HCT116 (cell line): ENCODE measurements at regions not wholly inside any gene's neighbourhood (a gene's known extent, or its start where the extent isn't known, plus 50 kb on each side); places are given as distances from the start of the nearest gene placed in this dataset.

ENCODE experiments used
- ATAC-seq: fragments of 200-7000 bp; cut with Tn5 transposase; 2 replicates; pipeline ENCODE4 v1.9.1; 2020; ENCODE audit warnings: mild to moderate bottlenecking, moderate library complexity
- BruUV-seq: library from RNA; stranded (reverse); fragments of 400-500 nt; replicated peaks from 2 replicates; lab custom pipeline; 2021; lab: Mats Ljungman, UMichigan
- CTCF ChIA-PET: fragments of 300-600 bp; sonication (Branson Sonifier 250); formaldehyde crosslinking; loops from one replicate; lab custom pipeline; 2021; ENCODE audit warnings: antibody characterized with exemption; lab: Charles Lee
- POLR2A ChIA-PET: fragments of 300-600, 350-600 bp; sonication (Branson Sonifier 250); formaldehyde crosslinking; loops from one replicate; lab custom pipeline; 2021; ENCODE audit warnings: antibody characterized with exemption; lab: Charles Lee
- RAD21 ChIA-PET, 2 experiments: fragments of 300-600 bp; sonication (Branson Sonifier 250); formaldehyde crosslinking; loops; one replicate each; lab custom pipeline; 2023; ENCODE audit warnings: low total read pairs in 2 of 2; ENCODE audit not compliant: uncharacterized antibody in 2 of 2, unreplicated experiment in 2 of 2, low non-redundant PET in 1 of 2; lab: Charles Lee
- DNase-seq: peaks from one replicate; pipeline ENCODE4 v3.0.0-alpha.2; 2010; ENCODE audit warnings: low read depth, low spot score
- H2AFZ ChIP-seq: fragments of 200-600 bp; shearing (Covaris generic), sonication (generic); 2 replicates; pipeline ENCODE4 v1.6.1; 2017; ENCODE audit warnings: low read depth, mixed run types, mixed read lengths, antibody characterized with exemption, low read length; ENCODE audit not compliant: poor library complexity, severe bottlenecking
- H3K27ac ChIP-seq: 2 replicates; pipeline ENCODE4 v1.5.1; 2012; ENCODE audit warnings: low read depth, low read length
- H3K27me3 ChIP-seq: fragments of 200-600 bp; sonication (generic); 2 replicates; pipeline ENCODE4 v1.6.1; 2016; ENCODE audit warnings: mixed run types, low read length, mixed read lengths; ENCODE audit not compliant: insufficient read depth
- H3K36me3 ChIP-seq, 2 experiments: fragments of 200-500 bp in 1 of 2; fragments of 200-600 bp in 1 of 2; sonication (Bioruptor generic) in 1 of 2; sonication (generic) in 1 of 2; 2 replicates each; pipeline versions ENCODE4 v1.5.1 to v1.6.1; 2014 to 2016; ENCODE audit warnings: low read length in 2 of 2, inconsistent platforms in 1 of 2, mixed read lengths in 1 of 2, mixed run types in 1 of 2; ENCODE audit not compliant: insufficient read depth in 2 of 2, control insufficient read depth in 1 of 2
- H3K4me1 ChIP-seq, 2 experiments: fragments of 200-600 bp in 1 of 2; sonication (generic) in 1 of 2; 2 replicates each; pipeline versions ENCODE4 v1.5.1 to v1.6.1; 2012 to 2017; ENCODE audit warnings: low read length in 2 of 2, inconsistent platforms in 1 of 2, mild to moderate bottlenecking in 1 of 2, mixed read lengths in 1 of 2, mixed run types in 1 of 2, moderate library complexity in 1 of 2; ENCODE audit not compliant: insufficient read depth in 2 of 2, control insufficient read depth in 1 of 2
- H3K4me2 ChIP-seq: fragments of 200-600 bp; sonication (generic); 2 replicates; pipeline ENCODE4 v1.6.1; 2017; ENCODE audit warnings: mixed run types, low read length, mixed read lengths
- H3K4me3 ChIP-seq, 2 experiments: fragments of 200-600 bp in 1 of 2; sonication (generic) in 1 of 2; replicated peaks in 1 of 2; 2 replicates each; pipeline ENCODE4 v1.5.1; 2011 to 2016; ENCODE audit warnings: low read length in 2 of 2, control low read depth in 1 of 2, low read depth in 1 of 2, mild to moderate bottlenecking in 1 of 2, mixed read lengths in 1 of 2, mixed run types in 1 of 2
- H3K79me2 ChIP-seq: fragments of 200-600 bp; sonication (generic); 2 replicates; pipeline ENCODE4 v1.6.1; 2017; ENCODE audit warnings: mild to moderate bottlenecking, mixed run types, low read length, moderate library complexity, mixed read lengths; ENCODE audit not compliant: insufficient read depth
- H3K9ac ChIP-seq: fragments of 200-600 bp; sonication (generic); 2 replicates; pipeline ENCODE4 v1.6.1; 2016; ENCODE audit warnings: low read length, mixed read lengths
- H3K9me2 ChIP-seq: fragments of 200-600 bp; sonication (generic), shearing (Covaris generic); 2 replicates; pipeline ENCODE4 v1.6.1; 2017; ENCODE audit warnings: mixed run types, mild to moderate bottlenecking, moderate library complexity; ENCODE audit not compliant: insufficient read depth
- H3K9me3 ChIP-seq, 2 experiments: fragments of 200-500 bp in 1 of 2; fragments of 200-600 bp in 1 of 2; sonication (Bioruptor generic) in 1 of 2; sonication (generic) in 1 of 2; 2 replicates each; pipeline ENCODE4 v1.6.1; 2014 to 2017; ENCODE audit warnings: low read length in 2 of 2, mixed read lengths in 2 of 2, inconsistent platforms in 1 of 2, low read depth in 1 of 2, mild to moderate bottlenecking in 1 of 2, mixed run types in 1 of 2, moderate library complexity in 1 of 2; ENCODE audit not compliant: control insufficient read depth in 1 of 2, insufficient read depth in 1 of 2
- H4K20me1 ChIP-seq: fragments of 200-600 bp; sonication (generic), shearing (Covaris generic); 2 replicates; pipeline ENCODE4 v1.6.1; 2017; ENCODE audit warnings: mixed run types, mild to moderate bottlenecking, moderate library complexity; ENCODE audit not compliant: insufficient read depth
- CEBPB ChIP-seq: IDR thresholded peaks from 2 replicates; pipeline ENCODE4 v1.6.1; 2012; ENCODE audit warnings: low read depth
- EGR1 ChIP-seq: IDR thresholded peaks from 2 replicates; pipeline ENCODE4 v1.6.1; 2012; ENCODE audit warnings: low read depth
- ELF1 ChIP-seq: IDR thresholded peaks from 2 replicates; pipeline ENCODE4 v1.6.1; 2012; ENCODE audit warnings: low read depth, borderline replicate concordance
- EZH2phosphoT487 ChIP-seq: fragments of 200-600 bp; IDR thresholded peaks from 2 replicates; pipeline ENCODE4 v1.6.1; 2018; ENCODE audit warnings: antibody characterized with exemption, borderline replicate concordance
- FOSL1 ChIP-seq: IDR thresholded peaks from 2 replicates; pipeline ENCODE4 v1.6.1; 2012; ENCODE audit warnings: low read depth
- JUND ChIP-seq: IDR thresholded peaks from 2 replicates; pipeline ENCODE4 v1.6.1; 2012
- POLR2A ChIP-seq: IDR thresholded peaks from 2 replicates; pipeline ENCODE4 v1.7.0; 2011; ENCODE audit warnings: borderline replicate concordance; ENCODE audit not compliant: insufficient read depth, insufficient read length; ENCODE audit errors: extremely low read depth
- POLR2AphosphoS5 ChIP-seq: IDR thresholded peaks from 2 replicates; pipeline ENCODE4 v1.6.1; 2011; ENCODE audit warnings: mild to moderate bottlenecking, low read depth, low read length, moderate library complexity
- RAD21 ChIP-seq: IDR thresholded peaks from 2 replicates; pipeline ENCODE4 v1.6.1; 2012; ENCODE audit warnings: low read depth, mild to moderate bottlenecking
- REST ChIP-seq: IDR thresholded peaks from 2 replicates; pipeline ENCODE4 v1.6.1; 2012; ENCODE audit warnings: low read depth
- SIN3A ChIP-seq: IDR thresholded peaks from 2 replicates; pipeline ENCODE4 v1.6.1; 2012; ENCODE audit warnings: low read depth
- ZBTB33 ChIP-seq: IDR thresholded peaks from 2 replicates; pipeline ENCODE4 v1.6.1; 2011; ENCODE audit warnings: mild to moderate bottlenecking, low read length, moderate library complexity; ENCODE audit not compliant: insufficient replicate concordance; ENCODE audit errors: extremely low read depth
- ZFX ChIP-seq: fragments of 450-650 bp; IDR thresholded peaks from 2 replicates; pipeline ENCODE4 v1.6.1; 2017
- intact Hi-C: fragments of 100-400 bp; cut with micrococcal nuclease; formaldehyde crosslinking; loops from 2 replicates; pipeline ENCODE4 v1.10.0; 2022
- TF ChIP-seq, protein P1 (sequence below): IDR thresholded peaks from 2 replicates; pipeline ENCODE4 v1.6.1; 2012
- TF ChIP-seq, protein P2 (sequence below): IDR thresholded peaks from 2 replicates; pipeline ENCODE4 v1.6.1; 2012

DNA sequence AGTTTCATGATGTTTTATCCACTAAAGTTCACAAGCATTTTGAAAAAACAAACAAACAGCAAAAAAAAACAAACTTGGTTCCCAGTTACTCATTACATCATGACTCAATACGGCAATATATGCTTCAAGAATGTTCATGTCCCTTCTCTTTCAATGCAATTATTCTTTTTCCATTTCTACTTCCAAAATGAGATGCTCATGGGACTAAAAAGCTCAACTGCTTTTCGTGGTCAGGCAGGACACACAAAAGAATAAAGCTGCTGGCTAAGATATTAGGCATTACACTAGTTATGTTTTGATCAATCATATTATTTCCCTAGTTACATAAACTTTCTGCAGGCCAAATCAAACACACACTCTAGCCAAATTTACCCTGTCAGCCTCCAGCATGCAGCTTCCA is 301.3 kb downstream of the EPHA4 start:
- no TSS peak for BruUV-seq
- Histone ChIP-seq H3K4me3 (no peak overlapping the region), H3K27ac (no peak overlapping the region), H3K4me2 (no peak overlapping the region), H3K79me2 (no peaks in the 10 kb centered on the region), H2AFZ (no peak overlapping the region), H3K36me3 (no peaks in the 10 kb centered on the region), H3K27me3 (peaks cover 42% of the 10 kb centered on the region), H4K20me1 (no peaks in the 10 kb centered on the region), H3K9me2 (no peaks in the 10 kb centered on the region), H3K4me1 (no peaks in the 10 kb centered on the region), H3K9ac (no peak overlapping the region), H3K9me3 (no peaks in the 10 kb centered on the region)
- ChIA-PET RAD21 (no interaction called here), CTCF (no interaction called here), POLR2A (no interaction called here)
- ATAC-seq (no peak), DNase-seq (no peak)
- intact Hi-C loops, result no loop called here
- TF ChIP-seq ELF1 (no peak), EZH2phosphoT487 (no peak), POLR2A (no peak), POLR2AphosphoS5 (no peak), ZFX (no peak), EGR1 (no peak)
- TF ChIP-seq, protein P1, sequence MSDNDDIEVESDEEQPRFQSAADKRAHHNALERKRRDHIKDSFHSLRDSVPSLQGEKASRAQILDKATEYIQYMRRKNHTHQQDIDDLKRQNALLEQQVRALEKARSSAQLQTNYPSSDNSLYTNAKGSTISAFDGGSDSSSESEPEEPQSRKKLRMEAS, result no peak
- TF ChIP-seq, all 23 proteins: peak for 0

DNA sequence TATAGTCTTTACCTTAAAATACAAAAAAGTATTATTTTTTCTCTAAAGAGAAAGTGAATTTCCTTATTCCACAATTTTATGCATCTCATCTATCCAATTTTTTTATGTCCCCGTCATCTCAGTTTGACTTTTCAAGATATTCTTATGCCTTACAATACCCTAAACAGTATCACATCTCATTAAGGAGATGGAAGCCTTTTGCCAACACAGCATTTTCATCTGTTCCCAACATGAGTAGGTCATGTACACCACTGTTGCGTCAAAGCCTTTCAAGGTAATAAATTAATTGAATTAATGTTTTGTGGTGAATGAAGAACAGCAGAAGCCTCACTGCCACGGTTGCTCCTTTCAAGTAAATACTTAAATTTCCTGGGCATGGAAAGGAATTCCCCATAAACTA is 299.4 kb downstream of the EPHA4 start:
- H3K4me2 ChIP-seq, result no peak overlapping the region
- intact Hi-C loops, result no loop called here
- POLR2A ChIA-PET, result no interaction called here
- CTCF ChIA-PET, result no interaction called here
- peaks cover 26% of the 10 kb centered on the region; the same call in 1 of the 2 replicates for H3K27me3 ChIP-seq
- H3K4me1 ChIP-seq, result no peaks in the 10 kb centered on the region
- RAD21 ChIA-PET, result no interaction called here
- no peaks in the 10 kb centered on the region for H3K36me3 ChIP-seq
- H3K79me2 ChIP-seq, result no peaks in the 10 kb centered on the region
- H2AFZ ChIP-seq, result no peak overlapping the region
- H4K20me1 ChIP-seq, result no peaks in the 10 kb centered on the region
- no TSS peak for BruUV-seq
- no peaks in the 10 kb centered on the region for H3K9me3 ChIP-seq
- no peak overlapping the region for H3K27ac ChIP-seq
- H3K9me2 ChIP-seq, result no peaks in the 10 kb centered on the region
- H3K4me3 ChIP-seq, result no peak overlapping the region
- ATAC-seq (no peak), DNase-seq (no peak)
- H3K9ac ChIP-seq, result no peak overlapping the region
- TF ChIP-seq, protein P2, sequence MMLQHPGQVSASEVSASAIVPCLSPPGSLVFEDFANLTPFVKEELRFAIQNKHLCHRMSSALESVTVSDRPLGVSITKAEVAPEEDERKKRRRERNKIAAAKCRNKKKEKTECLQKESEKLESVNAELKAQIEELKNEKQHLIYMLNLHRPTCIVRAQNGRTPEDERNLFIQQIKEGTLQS, result no peak
- no peak for TF ChIP-seq SIN3A
- no peak for TF ChIP-seq JUND
- TF ChIP-seq ZFX, result no peak
- TF ChIP-seq CEBPB, result no peak
- no peak for TF ChIP-seq EZH2phosphoT487
- TF ChIP-seq RAD21, result no peak
- TF ChIP-seq, protein P1, result no peak
- TF ChIP-seq REST, result no peak
- no peak for TF ChIP-seq FOSL1
- no peak for TF ChIP-seq ELF1
- no peak for TF ChIP-seq POLR2AphosphoS5
- no peak for TF ChIP-seq ZBTB33
